Cardiac muscle cell (in vitro differentiated cells and primary cell): ENCODE measurements at regions not wholly inside any gene's neighbourhood (a gene's known extent, or its start where the extent isn't known, plus 50 kb on each side); places are given as distances from the start of the nearest gene placed in this dataset.

Source experiments
- DNase-seq, 2 donors: peaks; one replicate each; pipeline versions ENCODE4 v3.0.0 to v3.0.0-alpha.2; 2010 to 2017; ENCODE audit warnings: low read depth in 1 of 2, low spot score in 1 of 2
- H3K27ac ChIP-seq: fragments of 200-600 bp; sonication (generic); 2 replicates; pipeline ENCODE4 v1.5.1; 2016
- H3K27me3 ChIP-seq: fragments of 200-600 bp; sonication (generic); 2 replicates; pipeline ENCODE4 v1.6.0; 2016; ENCODE audit warnings: control low read depth
- H3K36me3 ChIP-seq: fragments of 200-600 bp; sonication (generic); 2 replicates; pipeline ENCODE4 v1.5.1; 2016; ENCODE audit warnings: control low read depth
- H3K4me1 ChIP-seq: fragments of 200-600 bp; sonication (generic); 2 replicates; pipeline ENCODE4 v1.8.1; 2017; ENCODE audit warnings: low read depth, mild to moderate bottlenecking, mixed run types
- H3K4me3 ChIP-seq: fragments of 200-600 bp; sonication (generic); 2 replicates; pipeline ENCODE4 v1.5.1; 2016; ENCODE audit warnings: mild to moderate bottlenecking
- H3K9me3 ChIP-seq: fragments of 200-600 bp; sonication (generic); 2 replicates; pipeline ENCODE4 v1.5.1; 2017; ENCODE audit warnings: low read depth, mild to moderate bottlenecking, control low read depth
- CTCF ChIP-seq: IDR thresholded peaks from 2 replicates; pipeline ENCODE4 v1.5.1; 2012; ENCODE audit warnings: low read depth, mild to moderate bottlenecking, low read length

GRCh38 chr2:164014791-164015190 is 279.0 kb upstream of the FIGN start:
- no peak for DNase-seq
- no peaks in the 10 kb centered on the region for H3K4me1 ChIP-seq
- H3K4me3 ChIP-seq, result no peak overlapping the region
- no peaks in the 10 kb centered on the region for H3K27me3 ChIP-seq
- H3K9me3 ChIP-seq, result no peaks in the 10 kb centered on the region
- H3K36me3 ChIP-seq, result no peaks in the 10 kb centered on the region
- no peak for TF ChIP-seq CTCF
- no peak overlapping the region for H3K27ac ChIP-seq

- no peak for TF ChIP-seq CTCF
- DNase-seq, result peak in 1 of 2 donors; percentile 33
- Histone ChIP-seq H3K4me1 (no peaks in the 10 kb centered on the region), H3K9me3 (no peaks in the 10 kb centered on the region), H3K36me3 (no peaks in the 10 kb centered on the region), H3K27me3 (no peaks in the 10 kb centered on the region), H3K27ac (no peak overlapping the region), H3K4me3 (no peak overlapping the region)
Measured at GRCh38 chr2:164014068-164014731, 278.4 kb upstream of the FIGN start.

- Histone ChIP-seq H3K4me3 (no peak overlapping the region), H3K27me3 (no peaks in the 10 kb centered on the region), H3K4me1 (no peaks in the 10 kb centered on the region), H3K27ac (no peak overlapping the region), H3K36me3 (no peaks in the 10 kb centered on the region), H3K9me3 (no peaks in the 10 kb centered on the region)
- no peak for TF ChIP-seq CTCF
- no peak for DNase-seq
Measured at GRCh38 chr2:164012581-164012980, 276.8 kb upstream of the FIGN start.

- H3K27ac ChIP-seq, result no peak overlapping the region
- H3K27me3 ChIP-seq, result no peaks in the 10 kb centered on the region
- no peak overlapping the region for H3K4me3 ChIP-seq
- H3K36me3 ChIP-seq, result no peaks in the 10 kb centered on the region
- H3K4me1 ChIP-seq, result no peaks in the 10 kb centered on the region
- no peaks in the 10 kb centered on the region for H3K9me3 ChIP-seq
- DNase-seq, result no peak
- TF ChIP-seq CTCF, result no peak
Measured at GRCh38 chr2:164009756-164010337, 274.0 kb upstream of the FIGN start.

- H3K4me3 ChIP-seq, result no peak overlapping the region
- no peak for TF ChIP-seq CTCF
- DNase-seq, result peak in 1 of 2 donors; percentile 18
- no peak overlapping the region for H3K27ac ChIP-seq
- H3K36me3 ChIP-seq, result no peaks in the 10 kb centered on the region
- H3K4me1 ChIP-seq, result no peaks in the 10 kb centered on the region
- no peaks in the 10 kb centered on the region for H3K9me3 ChIP-seq
- no peaks in the 10 kb centered on the region for H3K27me3 ChIP-seq
Measured at GRCh38 chr2:164008752-164009151, 272.9 kb upstream of the FIGN start.
